Femur (tissue), 1 donor: ENCODE measurements at regions not wholly inside any gene's neighbourhood (a gene's known extent, or its start where the extent isn't known, plus 50 kb on each side); places are given as distances from the start of the nearest gene placed in this dataset.
A peak's percentile ranks its signal among the peaks of the same experiment; 100 is the strongest.

Source experiments
- DNase-seq: peaks from one replicate; pipeline ENCODE4 v3.0.0-alpha.2; 2017

GRCh38 chr1:55695151-55695550 lies 480.0 kb upstream of the USP24 start:
- no peak for DNase-seq

DNA sequence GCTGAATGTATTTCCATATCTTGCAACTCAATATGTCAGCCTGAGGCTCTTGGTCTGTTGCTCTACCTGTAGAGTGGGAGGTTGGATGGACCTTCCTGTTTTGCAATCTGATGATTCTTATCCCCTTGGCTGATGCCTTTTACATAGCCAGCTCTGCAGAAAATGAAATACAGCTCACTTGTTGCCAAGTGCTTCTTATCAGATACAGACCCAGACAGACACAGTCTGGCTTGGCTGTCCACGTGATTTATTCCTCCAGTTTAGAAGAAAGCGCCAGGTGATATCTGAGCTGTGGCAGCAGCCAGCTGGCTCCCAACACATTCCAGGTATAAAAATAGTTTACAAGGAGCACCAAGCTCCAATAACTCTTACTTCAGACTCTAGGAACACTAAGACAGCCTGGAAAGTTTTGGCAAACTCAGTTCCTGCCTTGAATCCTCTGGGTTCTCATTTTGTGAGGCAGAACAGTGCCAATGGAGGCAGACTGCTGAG lies 479.2 kb upstream of the USP24 start:
- DNase-seq, result no peak

- no peak for DNase-seq
Observed at GRCh38 chr1:55692726-55693125, 477.6 kb upstream of the USP24 start.

GRCh38 chr1:55690366-55690765 lies 475.2 kb upstream of the USP24 start:
- DNase-seq, result no peak

DNA sequence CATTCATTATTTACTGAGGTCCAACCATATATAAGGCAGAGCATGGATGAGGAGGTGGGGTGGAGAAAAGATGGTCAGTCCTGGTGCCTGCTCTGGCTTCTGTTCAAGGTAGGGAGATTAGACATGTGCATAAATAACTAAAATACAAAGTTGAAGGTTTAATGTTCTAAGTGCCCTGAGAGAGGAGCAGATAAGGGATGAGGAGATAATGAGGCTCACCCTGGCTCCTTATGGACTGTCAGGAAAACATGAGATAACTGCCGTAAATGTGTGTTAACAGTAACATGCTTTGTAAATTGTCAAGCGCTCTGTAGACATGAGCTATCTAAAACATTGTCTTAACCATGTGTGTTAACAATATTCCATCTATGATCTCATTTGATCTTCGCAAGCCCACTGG lies 474.6 kb upstream of the USP24 start:
- DNase-seq, result no peak

- DNase-seq, result no peak
Observed at GRCh38 chr1:55685560-55685959, 470.4 kb upstream of the USP24 start.

DNA sequence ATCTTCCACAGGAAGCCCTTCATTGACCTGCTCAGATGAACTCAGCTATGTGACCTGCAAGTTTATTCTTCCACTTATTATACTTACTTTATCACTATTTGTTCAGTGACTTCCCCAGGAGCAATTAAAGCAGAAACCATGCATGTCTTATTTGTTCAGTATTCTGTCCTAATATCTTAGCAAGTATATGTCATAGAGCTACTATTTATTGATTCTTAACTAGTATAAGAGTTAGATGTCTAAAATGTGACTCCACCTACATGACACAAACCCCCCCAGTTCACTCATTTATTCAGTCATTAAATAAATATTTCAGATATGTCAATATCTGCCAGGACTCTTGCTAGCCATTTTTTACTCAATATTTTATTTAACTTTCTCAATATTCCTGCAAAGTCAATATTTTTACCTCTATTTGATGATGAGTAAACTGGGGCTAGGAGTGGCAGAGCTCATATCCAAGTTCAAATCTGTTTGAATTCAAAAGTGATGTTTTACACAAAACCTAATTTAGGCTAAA lies 469.0 kb upstream of the USP24 start:
- no peak for DNase-seq

- DNase-seq, result no peak
Observed at GRCh38 chr1:55682198-55682597, 467.0 kb upstream of the USP24 start.

- DNase-seq, result no peak
Observed at GRCh38 chr1:55679971-55680370, 464.8 kb upstream of the USP24 start.

DNA sequence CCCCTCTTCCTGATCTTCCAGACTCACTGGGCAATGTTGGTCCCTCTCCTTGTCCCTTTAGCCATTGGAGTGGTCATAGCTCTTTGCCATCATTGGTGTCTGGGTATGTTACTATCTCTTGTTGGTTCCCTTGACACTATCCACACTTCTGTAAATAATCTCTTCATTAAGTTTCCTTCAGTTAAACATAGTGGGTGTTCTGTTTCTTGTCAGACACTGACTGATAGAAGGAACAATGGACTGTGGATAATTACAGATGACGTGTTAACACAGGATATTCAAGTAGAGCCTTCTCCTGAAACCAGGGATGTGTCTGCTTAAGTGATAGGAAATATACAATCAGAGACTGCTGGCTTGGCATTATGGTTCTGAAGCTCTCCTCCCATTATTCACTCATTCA lies 458.3 kb upstream of the USP24 start:
- DNase-seq, result no peak

DNA sequence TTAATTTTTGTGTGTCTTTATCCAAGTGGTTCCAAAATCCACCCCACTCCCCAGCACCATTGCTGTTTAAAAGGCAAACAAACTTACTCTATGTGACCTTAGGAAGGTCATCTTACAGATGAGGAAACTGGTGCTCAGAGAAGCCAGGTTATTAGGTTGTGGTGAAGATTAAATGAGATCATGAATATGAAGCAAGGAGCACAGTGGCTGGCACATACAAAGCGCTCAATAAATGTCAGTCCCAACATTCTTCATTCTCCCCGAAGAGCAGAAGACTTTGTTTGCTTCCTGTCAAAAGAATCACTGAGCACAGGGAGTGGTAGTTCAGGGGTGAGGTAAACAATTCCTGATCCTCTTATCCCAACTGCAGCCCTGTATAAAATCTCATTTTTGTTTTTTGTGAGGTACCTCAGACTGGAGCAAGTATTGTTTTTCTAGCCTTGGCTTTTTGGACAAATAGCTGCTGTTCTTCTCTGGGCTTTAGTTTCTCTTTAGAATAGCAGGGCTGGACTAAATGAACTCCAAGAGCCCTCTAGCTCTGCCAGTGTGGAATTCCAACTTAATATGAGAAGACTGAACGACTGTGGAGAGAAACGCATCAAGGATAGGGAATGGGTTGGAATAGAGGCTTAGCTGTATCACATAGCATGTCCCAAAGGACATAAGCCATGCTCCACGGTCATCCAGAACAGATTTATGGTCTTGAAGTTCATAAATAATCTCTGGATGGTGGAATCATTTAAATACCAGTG lies 455.3 kb upstream of the USP24 start:
- peak; percentile 30 for DNase-seq

- no peak for DNase-seq
Observed at GRCh38 chr1:55669293-55669692, 454.1 kb upstream of the USP24 start.

DNA sequence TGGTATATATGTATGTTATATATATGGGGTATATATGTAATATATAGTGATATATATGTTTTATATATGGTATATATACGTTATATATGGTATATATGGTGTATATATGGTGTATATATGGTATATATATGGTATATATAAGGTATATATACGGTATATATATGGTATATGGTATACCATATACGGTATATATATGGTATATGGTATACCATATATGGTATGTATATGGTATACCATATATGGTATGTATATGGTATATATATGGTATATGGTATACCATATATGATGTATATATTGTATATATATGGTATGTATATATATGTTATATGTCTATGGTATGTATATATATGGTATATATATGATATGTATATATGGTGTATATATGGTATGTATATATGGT lies 447.7 kb upstream of the USP24 start:
- DNase-seq, result no peak

GRCh38 chr1:55658917-55659316 lies 443.8 kb upstream of the USP24 start:
- DNase-seq, result no peak

DNA sequence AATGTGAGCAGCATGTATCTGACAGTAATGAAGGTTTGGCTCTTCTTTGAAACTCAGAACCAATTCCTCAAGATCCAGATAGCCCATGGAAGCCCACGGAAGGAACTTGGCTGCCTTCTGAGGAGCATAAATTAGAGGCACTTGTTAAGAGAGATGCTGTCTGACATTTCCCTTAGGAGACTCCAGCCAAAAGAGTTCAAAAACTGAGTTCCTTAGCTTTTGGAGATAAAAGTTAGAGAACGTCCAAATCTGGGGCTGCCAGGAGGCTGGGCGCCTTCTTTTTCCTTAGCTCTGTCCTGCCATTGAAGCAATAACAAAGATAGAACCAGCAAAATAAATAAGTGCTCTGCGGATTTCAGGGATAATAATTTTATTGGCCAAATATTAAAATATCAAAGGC lies 439.6 kb upstream of the USP24 start:
- no peak for DNase-seq

DNA sequence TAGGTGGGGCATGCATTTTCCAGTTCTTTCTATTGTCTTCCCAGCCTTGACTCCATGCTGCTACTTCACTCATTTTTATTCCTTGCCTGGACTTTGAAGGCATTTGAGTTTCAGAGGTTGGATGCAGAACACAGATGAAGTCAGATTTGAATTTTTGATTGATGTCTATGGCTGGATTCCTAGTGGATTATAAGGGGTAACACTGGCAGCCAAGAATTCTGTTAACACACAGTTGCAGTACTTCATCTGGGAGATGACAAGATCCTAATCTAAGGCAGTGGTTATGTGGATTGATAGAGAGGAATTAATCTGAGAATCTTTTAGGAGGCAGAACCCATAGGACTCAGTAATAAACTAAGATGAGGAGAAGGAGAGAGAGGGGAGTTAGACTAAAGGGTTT lies 439.0 kb upstream of the USP24 start:
- DNase-seq, result no peak

GRCh38 chr1:55650444-55650843 lies 435.3 kb upstream of the USP24 start:
- DNase-seq, result peak; percentile 72

GRCh38 chr1:55646181-55646580 lies 431.0 kb upstream of the USP24 start:
- no peak for DNase-seq

DNA sequence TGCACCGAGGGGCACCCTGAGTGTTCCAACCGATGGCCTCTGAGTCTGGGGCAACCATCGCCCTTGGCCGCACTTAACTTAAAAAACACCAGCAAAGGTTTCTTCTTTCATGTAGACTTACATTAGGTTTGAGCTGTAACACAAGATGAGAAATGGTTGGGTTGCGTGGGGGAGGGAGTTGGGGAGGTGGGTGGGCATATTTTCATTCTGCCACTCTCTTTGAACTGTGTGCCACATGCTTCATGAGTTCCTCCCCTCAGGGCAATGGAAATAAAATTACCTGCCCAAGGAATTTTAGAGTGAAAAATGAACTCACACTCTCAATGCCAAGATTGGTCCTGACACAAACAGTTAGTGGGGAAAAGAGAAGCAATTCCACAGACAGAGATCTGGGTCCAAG lies 430.1 kb upstream of the USP24 start:
- no peak for DNase-seq

- DNase-seq, result no peak
Observed at GRCh38 chr1:55641947-55642346, 426.8 kb upstream of the USP24 start.

- DNase-seq, result peak; percentile 74
Observed at GRCh38 chr1:55640708-55641473, 425.7 kb upstream of the USP24 start.

GRCh38 chr1:55639526-55639925 lies 424.4 kb upstream of the USP24 start:
- DNase-seq, result no peak

DNA sequence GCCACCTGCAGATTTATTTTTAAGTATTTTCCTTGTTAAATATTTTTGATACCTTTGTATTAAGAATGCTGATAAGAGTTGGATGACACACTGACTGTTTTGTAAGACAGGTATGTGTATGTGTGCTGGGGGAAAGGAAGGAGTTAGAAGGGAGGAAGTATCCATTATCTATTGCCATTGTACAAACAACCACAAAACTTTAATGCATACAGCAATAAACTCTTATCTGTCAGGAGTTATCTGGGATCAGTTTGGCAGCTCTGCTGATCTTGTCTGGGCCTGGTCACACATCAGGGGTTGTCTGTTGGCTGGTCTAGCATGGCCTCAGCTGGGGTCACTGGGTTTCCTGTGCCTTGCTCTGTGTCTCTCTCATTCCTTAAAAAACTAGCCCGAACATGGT lies 423.9 kb upstream of the USP24 start:
- no peak for DNase-seq

- no peak for DNase-seq
Observed at GRCh38 chr1:55636696-55637095, 421.5 kb upstream of the USP24 start.
